Inferior parietal cortex (tissue), 1 donor: ENCODE measurements at regions not wholly inside any gene's neighbourhood (a gene's known extent, or its start where the extent isn't known, plus 50 kb on each side); places are given as distances from the start of the nearest gene placed in this dataset.

Experiments used
- DNase-seq: peaks from one replicate; pipeline ENCODE4 v3.0.0-alpha.2; 2016; ENCODE audit errors: extremely low spot score

DNA sequence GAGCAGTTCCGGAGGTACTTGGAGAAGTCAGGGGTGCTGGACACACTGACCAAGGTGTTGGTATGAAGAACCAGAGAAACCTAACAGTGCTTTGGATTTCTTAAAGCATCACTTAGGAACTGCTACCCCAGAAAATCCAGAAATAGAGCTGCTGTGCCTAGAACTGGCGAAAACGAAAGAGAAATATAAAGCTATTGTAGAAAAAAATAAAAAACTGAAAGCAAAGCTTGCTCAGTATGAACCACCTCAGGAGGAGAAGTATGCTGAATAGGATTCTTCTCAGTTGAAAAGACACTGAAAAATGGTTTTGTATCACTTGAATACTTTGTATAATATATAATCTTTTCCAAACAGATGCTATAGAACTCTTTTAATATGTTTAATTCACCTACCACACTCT lies 106.3 kb upstream of the PMFBP1 start:
- no peak for DNase-seq

DNA sequence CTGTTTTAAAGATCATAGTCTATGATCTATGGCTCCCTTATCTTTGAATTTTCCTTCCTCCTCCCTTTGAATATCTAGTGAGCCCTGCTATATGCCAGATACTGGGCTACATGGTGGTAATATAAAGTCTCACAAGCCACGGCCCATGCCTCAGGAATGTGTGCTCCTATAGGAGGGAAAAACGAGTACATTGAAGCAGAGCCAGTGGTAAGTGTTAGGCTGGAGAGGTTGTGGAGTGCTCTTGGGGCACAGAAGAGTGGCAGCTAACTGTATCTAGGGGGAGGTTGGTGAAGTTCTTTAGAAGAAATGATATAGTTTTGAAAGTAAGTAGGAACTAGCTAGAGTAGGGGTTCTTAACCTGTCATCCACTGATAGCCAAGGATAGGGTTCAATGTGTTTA lies 105.8 kb upstream of the PMFBP1 start:
- no peak for DNase-seq

DNA sequence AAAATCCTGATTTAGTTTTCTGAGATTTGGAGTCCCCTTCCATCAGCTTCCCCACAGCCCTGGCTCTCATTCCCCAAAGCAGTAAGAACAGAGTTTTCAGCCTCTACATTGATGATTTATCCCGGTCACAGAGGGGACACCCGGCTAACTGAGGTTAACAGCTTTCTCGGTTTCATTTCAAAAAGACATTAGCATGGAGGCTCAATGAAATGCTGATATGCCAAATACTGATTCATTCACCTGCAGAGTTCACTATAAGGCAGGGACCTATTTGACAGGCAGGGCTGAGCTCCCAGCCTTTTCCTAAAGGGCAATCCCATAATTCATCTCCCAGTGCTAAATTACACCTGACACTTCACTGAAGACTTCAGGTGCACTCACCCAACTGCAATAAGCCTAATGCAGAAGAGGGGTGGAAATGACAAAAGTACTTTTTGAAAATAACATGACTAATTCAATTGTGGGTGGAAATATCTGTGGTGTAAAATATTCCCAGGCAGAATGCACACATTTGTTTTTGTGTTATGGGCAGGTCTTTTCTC lies 99.8 kb upstream of the PMFBP1 start:
- DNase-seq, result no peak

DNA sequence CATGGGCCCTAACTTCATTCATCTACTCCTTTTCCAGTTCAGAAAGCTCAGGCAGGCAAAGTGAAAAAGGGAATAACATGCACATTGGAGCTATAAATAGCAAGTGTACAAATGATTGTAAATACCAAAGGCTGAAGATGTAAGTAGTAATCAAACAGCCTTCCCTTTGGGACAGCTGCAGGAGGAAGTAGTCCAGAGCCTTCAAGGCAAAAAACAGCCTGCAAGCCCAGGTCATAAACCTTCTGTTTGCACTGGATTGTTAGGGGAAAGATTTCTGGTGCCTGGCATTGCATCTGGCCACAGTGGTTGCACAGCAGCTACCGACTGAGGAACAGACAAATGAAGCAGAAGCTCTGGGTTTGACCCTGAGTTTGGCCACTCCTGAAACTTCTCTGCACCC lies 98.6 kb upstream of the PMFBP1 start:
- DNase-seq, result no peak

DNA sequence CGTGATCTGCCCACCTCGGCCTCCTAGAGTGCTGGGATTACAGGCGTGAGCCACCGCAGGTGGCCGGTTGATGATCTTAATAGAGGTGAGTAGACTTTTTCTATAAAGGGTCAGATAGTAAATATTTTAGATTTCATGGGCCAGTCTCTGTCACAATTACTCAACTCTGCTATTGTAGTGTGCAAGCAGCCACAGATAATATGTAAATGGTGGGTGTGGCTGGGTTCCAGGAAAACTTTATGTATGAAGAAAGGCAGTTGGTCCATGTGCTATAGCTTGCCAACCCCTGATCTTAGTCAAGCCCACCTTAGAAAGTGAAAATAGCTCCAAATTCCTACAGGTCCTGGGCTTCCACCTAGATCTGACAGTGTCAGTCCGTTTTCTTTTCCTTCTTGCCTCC lies 94.9 kb upstream of the PMFBP1 start:
- DNase-seq, result no peak

DNA sequence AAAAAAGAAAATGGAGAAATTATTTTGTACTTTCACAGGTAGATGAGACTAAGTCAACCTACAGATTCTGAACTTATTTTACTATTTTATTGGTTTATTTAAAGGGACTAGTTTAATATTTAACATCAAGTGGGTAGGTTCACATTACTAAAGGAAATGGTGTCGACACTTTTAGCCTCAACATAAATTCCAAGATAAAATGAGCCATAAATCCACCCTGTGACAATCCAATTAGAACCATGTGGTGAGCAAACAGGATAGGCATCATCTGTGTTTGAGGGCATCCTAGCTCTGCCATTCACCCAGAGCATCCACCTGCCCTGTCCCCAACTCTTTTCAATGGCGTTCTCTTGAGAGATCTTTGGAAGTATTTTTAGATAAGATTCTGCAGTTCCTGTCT lies 92.8 kb upstream of the PMFBP1 start:
- DNase-seq, result no peak

DNA sequence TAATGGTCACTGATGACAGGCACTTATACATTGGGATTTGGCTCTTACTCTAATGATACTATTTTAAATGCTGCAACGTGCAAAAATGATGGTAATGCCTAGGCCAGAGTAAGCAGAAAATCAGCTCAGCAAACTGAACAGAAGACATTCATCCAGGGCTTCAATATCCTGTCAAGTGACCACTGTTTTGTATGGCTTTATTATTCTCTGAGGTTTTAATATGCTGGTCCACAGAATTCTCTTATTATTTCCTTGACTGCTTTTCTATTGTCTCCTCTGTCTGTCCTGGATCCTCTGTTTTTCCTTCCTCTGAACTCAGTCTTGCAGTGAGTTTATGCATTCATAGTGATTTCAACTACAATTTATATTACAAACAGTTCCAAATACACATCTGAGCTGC lies 90.8 kb upstream of the PMFBP1 start:
- DNase-seq, result no peak

DNA sequence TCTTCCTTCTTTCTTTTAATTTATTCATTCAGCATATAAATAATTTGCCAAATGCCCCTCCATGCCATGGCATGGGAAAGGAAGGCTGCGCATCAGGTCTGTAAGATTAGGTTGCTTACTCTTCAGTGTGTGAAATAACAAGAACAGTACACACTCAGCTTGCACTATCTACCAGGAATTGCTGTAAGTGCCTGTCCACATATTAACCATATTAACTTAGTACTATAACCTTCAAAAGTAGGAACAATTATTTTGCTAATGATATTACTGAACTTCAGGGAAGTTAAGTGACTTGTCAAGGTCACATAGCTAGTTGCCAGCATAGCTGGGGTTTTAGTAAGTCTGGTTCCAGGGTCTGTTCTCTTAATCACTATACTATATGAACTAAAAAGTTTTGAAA lies 89.2 kb upstream of the PMFBP1 start:
- no peak for DNase-seq

DNA sequence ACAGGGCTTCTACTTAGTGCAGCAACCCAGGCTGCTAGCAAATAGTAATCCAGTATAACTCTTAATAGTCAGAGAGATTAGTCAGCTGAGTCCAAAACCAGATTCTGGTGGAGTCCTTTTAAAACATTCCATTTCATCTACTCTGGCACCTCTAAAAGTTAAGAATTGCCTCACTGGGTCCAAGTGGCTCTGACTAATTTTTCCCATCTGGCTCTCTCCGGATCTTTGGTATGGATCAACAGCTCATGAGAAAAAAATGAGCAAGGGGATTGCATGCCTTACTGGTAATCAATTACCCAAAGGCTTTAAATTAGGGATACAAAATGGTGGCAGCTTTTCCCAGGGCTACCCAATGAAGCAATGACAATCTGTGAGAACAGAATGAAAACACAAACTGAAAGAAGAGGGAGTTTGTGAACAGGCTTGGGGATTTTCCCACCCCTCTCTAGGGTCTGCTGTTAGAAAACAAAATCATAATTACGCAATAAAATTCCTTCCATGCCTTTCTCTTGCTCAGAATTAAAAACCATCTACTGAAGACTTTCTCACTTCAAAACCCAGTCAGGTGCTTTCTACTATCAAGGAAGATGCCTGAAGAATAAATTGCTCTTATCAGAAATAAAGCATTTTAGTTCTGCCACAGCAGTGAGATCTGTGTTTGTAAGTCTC lies 84.6 kb upstream of the PMFBP1 start:
- no peak for DNase-seq

DNA sequence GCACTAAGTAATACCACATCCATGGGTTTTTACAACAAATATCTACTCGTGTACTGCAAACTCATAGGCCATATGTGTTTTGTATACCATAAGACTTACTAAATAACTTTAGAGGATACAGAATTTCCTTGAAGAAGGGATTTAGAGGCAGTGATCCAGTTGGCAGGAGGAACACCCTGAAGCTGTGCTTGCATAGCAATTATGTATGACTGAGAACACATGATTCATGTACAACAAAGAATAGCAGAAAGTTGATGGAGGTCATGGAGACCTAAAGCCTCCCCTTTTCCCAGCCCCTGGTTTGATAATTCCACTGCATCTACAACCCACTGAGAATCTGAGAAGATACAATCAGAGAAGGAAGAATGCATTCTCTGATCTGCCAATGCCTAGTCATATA lies 83.8 kb upstream of the PMFBP1 start:
- no peak for DNase-seq

DNA sequence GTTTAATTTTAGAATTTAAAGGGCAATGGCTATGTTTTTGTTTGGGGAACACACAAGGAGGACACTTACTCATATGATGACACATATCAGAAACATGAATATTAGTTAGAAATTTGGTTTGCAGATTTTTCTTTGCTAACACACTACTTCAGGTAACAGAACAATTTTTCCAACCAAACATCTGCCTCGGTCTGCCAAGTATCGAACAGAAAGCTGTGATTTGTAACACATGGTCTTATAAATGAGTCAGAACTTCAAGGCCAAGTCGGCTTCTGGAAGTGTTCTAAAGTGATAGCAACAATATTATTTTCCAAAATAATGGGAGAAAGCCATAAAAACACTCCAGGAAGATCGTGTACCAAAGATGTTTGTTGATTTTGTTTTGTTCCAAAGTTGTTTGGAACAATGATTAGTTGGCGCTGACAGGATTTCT lies 75.9 kb upstream of the PMFBP1 start:
- DNase-seq, result no peak

DNA sequence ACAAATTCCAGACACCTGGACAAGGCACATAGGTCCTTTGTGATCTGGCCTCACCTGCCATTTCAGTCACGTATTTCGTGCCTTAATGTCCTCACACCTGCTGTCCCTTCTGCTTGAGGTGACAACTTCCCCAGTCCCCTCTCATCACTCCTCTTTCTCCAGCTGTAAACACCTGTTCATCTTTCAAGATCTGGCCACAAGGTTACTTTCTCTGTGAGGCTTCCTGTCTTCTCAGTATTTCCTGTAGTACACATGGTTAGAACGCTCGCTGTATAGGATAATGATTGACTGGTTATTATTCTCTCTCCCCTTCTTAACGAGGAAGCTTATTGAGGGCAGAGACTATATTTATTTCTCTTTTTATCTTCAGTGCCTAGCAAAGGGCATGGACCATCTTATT lies 74.5 kb upstream of the PMFBP1 start:
- DNase-seq, result no peak

DNA sequence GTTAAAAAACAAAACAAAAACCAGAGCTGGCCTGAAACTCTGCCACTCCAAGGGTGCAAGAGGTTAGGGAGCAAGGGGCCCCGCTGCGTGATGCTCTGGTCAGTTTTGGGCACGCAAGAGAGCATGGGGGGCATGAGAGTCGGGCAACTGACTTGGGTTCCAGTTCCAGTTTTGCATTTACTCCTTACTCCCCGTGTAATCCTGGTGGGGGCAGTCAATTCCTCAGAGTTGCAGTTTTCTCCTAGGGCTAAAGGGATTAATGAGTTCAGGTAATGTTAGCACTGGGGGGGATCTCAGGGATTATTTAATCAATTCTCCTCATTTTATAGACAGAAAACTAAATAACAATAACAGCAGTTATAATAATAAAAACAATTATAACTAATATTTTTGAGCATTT lies 72.9 kb upstream of the PMFBP1 start:
- DNase-seq, result no peak

DNA sequence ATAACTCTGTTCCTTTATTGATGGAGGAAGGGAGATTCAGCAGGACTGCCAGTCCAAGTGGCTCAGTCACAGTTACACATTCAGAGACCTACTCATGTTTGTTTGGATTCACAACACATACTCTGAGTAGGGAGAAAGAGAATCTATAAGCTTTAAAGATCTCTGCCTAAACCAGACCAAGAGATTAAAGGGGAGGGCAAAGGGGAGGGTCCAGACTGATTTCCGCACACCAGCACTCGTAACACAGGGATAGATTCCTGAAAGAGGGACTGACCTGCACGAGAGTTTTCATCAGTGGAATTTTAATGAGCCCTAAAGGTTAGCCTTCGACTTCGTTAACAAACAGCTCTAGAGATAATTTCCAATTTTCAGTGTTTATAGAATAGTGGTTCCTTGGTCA lies 71.7 kb upstream of the PMFBP1 start:
- no peak for DNase-seq

DNA sequence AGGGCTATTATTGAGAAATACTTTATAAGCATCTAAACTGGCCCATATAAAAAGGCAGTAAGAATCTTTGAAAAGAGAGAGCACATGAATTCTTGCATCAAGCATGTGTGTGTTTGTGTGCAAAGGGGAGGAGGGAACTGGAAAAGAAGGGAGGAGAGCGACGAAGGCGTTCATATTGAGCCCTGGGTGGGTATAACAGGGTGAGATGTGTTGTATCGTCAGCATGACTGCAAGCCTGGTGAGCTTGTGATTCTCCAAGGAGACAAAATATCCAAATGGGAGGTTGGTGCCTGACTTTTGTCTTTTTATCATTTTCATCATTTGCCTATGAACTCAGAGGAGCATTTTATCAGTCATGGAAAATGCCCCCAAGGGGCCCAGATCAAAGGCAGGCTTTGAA lies 70.8 kb upstream of the PMFBP1 start:
- no peak for DNase-seq

DNA sequence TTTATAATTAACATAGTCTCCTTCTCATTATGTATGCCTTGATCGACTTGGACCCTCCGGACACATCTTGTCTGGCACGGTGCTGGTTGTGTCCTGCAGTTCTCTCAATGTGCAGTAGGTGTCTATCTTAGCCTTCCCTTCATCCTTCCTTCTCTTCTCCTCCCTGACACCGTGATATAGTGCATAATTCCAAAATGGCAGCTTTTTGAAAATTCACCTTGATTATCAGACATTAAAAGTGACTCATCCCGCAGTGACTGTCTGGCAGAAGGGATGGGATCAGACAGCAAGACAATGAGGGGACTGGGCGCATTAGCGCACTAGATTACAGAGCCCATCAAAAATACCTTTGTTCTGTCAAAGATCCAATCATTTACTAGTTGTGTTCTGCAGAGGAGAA lies 70.0 kb upstream of the PMFBP1 start:
- DNase-seq, result peak; percentile 72

DNA sequence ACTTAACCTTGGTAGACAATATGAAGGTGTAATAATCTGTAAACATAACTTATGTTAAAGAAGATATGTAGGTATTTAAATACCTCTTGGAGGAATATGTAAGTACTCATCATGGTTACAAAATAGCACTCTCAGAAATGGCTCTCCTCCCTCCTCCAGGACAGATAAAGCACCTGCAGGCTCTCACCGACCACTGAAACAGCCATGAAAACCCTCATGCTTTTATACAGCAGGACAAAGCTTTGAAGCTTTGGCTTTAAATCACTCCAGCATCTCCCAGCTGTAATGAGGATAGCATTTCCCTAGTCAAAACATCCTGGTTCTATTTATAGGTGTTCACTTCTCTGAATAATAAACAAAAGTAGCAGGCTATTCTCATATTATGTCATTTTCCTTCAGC lies 69.1 kb upstream of the PMFBP1 start:
- no peak for DNase-seq

DNA sequence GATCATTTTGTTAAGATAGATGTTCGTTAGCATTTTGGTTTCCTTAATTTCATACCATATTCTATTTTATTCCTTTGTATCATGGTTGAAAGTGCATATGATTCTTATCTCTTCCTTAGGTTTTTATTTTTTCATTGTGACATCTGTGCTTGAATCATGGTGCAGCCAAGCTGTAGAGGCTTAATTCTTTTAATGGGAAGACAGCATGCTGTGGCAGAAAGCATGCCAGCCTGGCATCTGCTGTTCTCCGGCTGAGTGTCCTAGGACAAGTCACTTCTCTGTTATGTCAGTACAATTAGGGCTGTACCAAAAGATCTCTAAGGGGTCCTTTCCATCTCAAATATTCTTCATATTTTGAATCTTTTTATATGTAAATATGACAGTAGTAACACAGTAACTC lies 68.5 kb upstream of the PMFBP1 start:
- DNase-seq, result no peak

DNA sequence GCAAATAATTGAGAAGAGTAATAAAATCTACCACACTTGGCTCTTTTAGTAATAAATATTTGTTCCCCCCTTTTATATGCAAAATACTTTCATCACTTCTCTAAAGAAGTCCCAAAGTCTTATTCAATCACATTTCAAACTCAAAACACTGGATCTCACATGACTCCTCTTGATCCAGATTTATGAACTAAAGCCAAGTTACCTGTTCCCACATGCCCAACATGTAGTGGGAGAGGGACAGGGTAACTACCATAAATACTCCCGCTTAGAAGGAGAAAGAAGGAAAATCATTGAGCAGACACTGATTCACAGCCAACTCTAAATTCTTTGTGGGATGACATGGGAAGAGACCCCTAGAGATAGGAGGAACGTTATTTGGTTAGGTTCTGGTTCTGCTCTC lies 64.9 kb upstream of the PMFBP1 start:
- no peak for DNase-seq

DNA sequence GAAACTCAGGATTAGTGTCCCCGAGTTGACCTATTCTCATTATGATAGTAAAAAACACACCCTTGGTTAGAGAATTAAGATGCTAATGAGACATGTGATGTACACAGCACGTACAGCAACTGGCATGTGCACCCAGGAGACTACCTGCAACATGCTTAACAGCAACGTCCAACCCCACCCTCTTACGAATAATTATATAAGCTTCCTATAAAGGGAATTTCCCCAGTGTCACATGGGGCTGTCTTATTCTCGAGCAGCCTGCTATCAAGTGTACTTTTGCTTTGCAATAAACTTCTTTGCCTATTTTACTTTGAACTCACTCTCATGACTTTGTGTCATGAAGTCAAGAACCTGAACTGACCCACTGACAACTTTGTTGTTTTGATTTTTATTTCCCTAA lies 62.4 kb upstream of the PMFBP1 start:
- DNase-seq, result no peak

DNA sequence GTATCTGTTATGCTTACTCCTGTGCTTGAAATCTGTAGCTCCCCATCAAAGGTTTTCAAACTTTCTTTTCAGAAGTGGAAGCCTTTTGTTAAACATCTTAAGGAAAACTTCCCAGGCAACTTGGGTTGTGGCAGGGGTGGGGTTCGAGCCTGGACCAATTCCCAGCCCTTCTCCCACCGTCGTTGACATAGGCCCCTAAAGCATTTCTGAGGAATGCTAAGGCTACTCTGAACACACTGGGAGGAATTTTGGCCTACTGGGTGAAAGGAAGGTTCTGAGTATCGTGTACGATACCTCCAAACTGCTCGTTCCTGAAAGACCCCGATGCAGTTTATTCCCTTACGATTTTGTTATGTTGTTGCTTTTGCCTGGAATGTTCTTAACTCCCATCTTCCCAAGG lies 56.1 kb upstream of the PMFBP1 start:
- no peak for DNase-seq

DNA sequence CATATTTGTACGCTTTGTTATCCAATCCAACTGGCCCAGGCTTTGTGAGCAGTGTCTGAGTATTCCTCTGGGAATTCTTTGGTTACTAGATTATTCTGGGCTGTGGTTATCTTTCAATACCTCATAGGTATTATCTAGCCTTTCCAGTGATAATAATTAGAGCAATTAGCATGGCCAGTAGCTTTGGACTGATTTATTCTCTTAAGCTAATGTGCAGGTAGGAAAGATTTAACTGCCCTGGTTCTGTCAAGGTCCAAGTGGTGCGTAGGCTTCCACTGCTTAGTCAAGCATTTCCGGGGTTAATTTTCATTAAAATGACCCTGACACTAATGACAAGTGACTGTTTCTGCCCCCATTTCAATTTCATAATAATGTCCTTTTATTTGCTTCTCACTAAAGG lies 54.2 kb upstream of the PMFBP1 start:
- DNase-seq, result no peak

DNA sequence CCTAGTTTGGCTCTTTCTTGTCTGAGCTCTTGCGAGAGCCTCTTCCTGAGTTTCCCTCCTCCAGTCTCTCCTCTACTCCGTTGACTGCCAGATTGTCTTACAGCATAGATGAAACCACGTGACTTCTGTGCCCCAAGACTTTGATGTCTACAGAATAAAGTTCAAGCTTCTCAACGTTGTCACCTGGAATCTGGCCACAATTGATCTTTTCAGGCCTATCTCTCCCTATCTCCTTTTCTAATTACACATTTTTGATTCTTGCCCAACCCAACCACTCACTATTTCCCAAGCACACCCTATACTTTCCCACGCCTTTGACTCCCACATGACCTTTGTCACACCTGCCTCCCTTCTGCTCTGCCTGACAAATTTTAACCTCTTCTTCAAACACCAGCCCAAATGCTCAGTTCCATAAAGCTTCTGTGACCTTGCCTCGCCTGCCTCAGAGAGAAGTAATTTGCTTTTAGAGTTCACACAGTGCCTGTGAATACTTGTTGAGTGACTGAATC lies 52.4 kb upstream of the PMFBP1 start:
- no peak for DNase-seq

DNA sequence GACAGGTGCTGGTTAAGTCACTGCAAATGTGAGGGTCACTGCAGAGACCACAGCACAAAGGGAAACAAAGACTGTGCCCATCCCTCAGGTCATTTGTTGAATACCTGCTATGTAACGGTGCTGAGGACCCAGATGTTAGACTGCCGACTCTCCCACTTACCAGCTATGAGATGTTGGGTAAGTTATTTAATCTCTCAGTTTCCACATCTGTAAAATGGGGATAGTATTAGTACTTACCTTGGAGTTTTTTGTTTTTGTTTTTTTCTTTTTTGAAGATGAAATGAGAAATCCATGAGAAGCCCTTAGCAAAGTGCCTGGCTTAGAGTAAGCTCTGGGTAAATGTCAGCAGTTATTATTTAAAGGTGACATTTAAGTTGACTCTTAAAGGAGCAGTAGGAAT lies 50.5 kb upstream of the PMFBP1 start:
- DNase-seq, result no peak
